ENCODE measurements at regions not wholly inside any gene's neighbourhood (a gene's known extent, or its start where the extent isn't known, plus 50 kb on each side); places are given as distances from the start of the nearest gene placed in this dataset.

DNA sequence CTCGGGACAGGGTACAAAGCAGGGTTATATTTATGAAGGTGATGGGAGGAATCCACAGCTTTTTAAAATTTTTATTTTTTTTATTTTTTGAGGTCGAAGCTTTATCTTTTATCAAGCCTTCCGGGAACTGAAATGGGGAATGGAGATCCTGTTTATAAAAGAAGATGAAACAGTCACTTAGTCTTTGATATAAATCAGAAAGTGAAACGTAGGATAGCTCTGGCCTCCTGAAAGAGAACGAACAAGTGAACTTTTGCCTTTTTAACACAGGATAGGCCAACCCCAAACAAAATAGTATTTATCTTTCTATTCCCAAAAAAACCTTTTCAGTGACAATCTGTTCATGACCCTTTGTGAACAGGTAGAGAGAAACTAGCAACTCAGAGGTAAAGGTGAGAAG lies 634.0 kb upstream of the LMCD1 start:
- TF ChIP-seq POLR2AphosphoS5 (IDR thresholded peaks at IDR 0.05) (no peak), EP300 (conservative IDR thresholded peaks at IDR 0.05; ENCODE audit: poor library complexity, severe bottlenecking) (no peak), TAF1 (IDR thresholded peaks at IDR 0.05; ENCODE audit: low read depth) (no peak), EZH2 (IDR thresholded peaks at IDR 0.05; ENCODE audit: borderline replicate concordance, insufficient read depth, low read length, poor library complexity, severe bottlenecking) (no peak), MXI1 (conservative IDR thresholded peaks at IDR 0.05; ENCODE audit: poor library complexity, severe bottlenecking) (no peak), SMC3 (conservative IDR thresholded peaks at IDR 0.05; ENCODE audit: poor library complexity) (no peak)
- TF ChIP-seq, protein P1, sequence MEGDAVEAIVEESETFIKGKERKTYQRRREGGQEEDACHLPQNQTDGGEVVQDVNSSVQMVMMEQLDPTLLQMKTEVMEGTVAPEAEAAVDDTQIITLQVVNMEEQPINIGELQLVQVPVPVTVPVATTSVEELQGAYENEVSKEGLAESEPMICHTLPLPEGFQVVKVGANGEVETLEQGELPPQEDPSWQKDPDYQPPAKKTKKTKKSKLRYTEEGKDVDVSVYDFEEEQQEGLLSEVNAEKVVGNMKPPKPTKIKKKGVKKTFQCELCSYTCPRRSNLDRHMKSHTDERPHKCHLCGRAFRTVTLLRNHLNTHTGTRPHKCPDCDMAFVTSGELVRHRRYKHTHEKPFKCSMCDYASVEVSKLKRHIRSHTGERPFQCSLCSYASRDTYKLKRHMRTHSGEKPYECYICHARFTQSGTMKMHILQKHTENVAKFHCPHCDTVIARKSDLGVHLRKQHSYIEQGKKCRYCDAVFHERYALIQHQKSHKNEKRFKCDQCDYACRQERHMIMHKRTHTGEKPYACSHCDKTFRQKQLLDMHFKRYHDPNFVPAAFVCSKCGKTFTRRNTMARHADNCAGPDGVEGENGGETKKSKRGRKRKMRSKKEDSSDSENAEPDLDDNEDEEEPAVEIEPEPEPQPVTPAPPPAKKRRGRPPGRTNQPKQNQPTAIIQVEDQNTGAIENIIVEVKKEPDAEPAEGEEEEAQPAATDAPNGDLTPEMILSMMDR (IDR thresholded peaks at IDR 0.05; ENCODE audit: poor library complexity, severe bottlenecking) = no peak
